HCT116 (cell line): ENCODE measurements at regions not wholly inside any gene's neighbourhood (a gene's known extent, or its start where the extent isn't known, plus 50 kb on each side); places are given as distances from the start of the nearest gene placed in this dataset.

Source experiments
- ATAC-seq: fragments of 200-7000 bp; cut with Tn5 transposase; 2 replicates; pipeline ENCODE4 v1.9.1; 2020; ENCODE audit warnings: mild to moderate bottlenecking, moderate library complexity
- BruUV-seq: library from RNA; stranded (reverse); fragments of 400-500 nt; replicated peaks from 2 replicates; lab custom pipeline; 2021; lab: Mats Ljungman, UMichigan
- CTCF ChIA-PET: fragments of 300-600 bp; sonication (Branson Sonifier 250); formaldehyde crosslinking; loops from one replicate; lab custom pipeline; 2021; ENCODE audit warnings: antibody characterized with exemption; lab: Charles Lee
- POLR2A ChIA-PET: fragments of 300-600, 350-600 bp; sonication (Branson Sonifier 250); formaldehyde crosslinking; loops from one replicate; lab custom pipeline; 2021; ENCODE audit warnings: antibody characterized with exemption; lab: Charles Lee
- RAD21 ChIA-PET, 2 experiments: fragments of 300-600 bp; sonication (Branson Sonifier 250); formaldehyde crosslinking; loops; one replicate each; lab custom pipeline; 2023; ENCODE audit warnings: low total read pairs in 2 of 2; ENCODE audit not compliant: uncharacterized antibody in 2 of 2, unreplicated experiment in 2 of 2, low non-redundant PET in 1 of 2; lab: Charles Lee
- DNase-seq: peaks from one replicate; pipeline ENCODE4 v3.0.0-alpha.2; 2010; ENCODE audit warnings: low read depth, low spot score
- H2AFZ ChIP-seq: fragments of 200-600 bp; shearing (Covaris generic), sonication (generic); 2 replicates; pipeline ENCODE4 v1.6.1; 2017; ENCODE audit warnings: low read depth, mixed run types, mixed read lengths, antibody characterized with exemption, low read length; ENCODE audit not compliant: poor library complexity, severe bottlenecking
- H3K27ac ChIP-seq: 2 replicates; pipeline ENCODE4 v1.5.1; 2012; ENCODE audit warnings: low read depth, low read length
- H3K27me3 ChIP-seq: fragments of 200-600 bp; sonication (generic); 2 replicates; pipeline ENCODE4 v1.6.1; 2016; ENCODE audit warnings: mixed run types, low read length, mixed read lengths; ENCODE audit not compliant: insufficient read depth
- H3K36me3 ChIP-seq, 2 experiments: fragments of 200-500 bp in 1 of 2; fragments of 200-600 bp in 1 of 2; sonication (Bioruptor generic) in 1 of 2; sonication (generic) in 1 of 2; 2 replicates each; pipeline versions ENCODE4 v1.5.1 to v1.6.1; 2014 to 2016; ENCODE audit warnings: low read length in 2 of 2, inconsistent platforms in 1 of 2, mixed read lengths in 1 of 2, mixed run types in 1 of 2; ENCODE audit not compliant: insufficient read depth in 2 of 2, control insufficient read depth in 1 of 2
- H3K4me1 ChIP-seq, 2 experiments: fragments of 200-600 bp in 1 of 2; sonication (generic) in 1 of 2; 2 replicates each; pipeline versions ENCODE4 v1.5.1 to v1.6.1; 2012 to 2017; ENCODE audit warnings: low read length in 2 of 2, inconsistent platforms in 1 of 2, mild to moderate bottlenecking in 1 of 2, mixed read lengths in 1 of 2, mixed run types in 1 of 2, moderate library complexity in 1 of 2; ENCODE audit not compliant: insufficient read depth in 2 of 2, control insufficient read depth in 1 of 2
- H3K4me2 ChIP-seq: fragments of 200-600 bp; sonication (generic); 2 replicates; pipeline ENCODE4 v1.6.1; 2017; ENCODE audit warnings: mixed run types, low read length, mixed read lengths
- H3K4me3 ChIP-seq, 2 experiments: fragments of 200-600 bp in 1 of 2; sonication (generic) in 1 of 2; replicated peaks in 1 of 2; 2 replicates each; pipeline ENCODE4 v1.5.1; 2011 to 2016; ENCODE audit warnings: low read length in 2 of 2, control low read depth in 1 of 2, low read depth in 1 of 2, mild to moderate bottlenecking in 1 of 2, mixed read lengths in 1 of 2, mixed run types in 1 of 2
- H3K79me2 ChIP-seq: fragments of 200-600 bp; sonication (generic); 2 replicates; pipeline ENCODE4 v1.6.1; 2017; ENCODE audit warnings: mild to moderate bottlenecking, mixed run types, low read length, moderate library complexity, mixed read lengths; ENCODE audit not compliant: insufficient read depth
- H3K9ac ChIP-seq: fragments of 200-600 bp; sonication (generic); 2 replicates; pipeline ENCODE4 v1.6.1; 2016; ENCODE audit warnings: low read length, mixed read lengths
- H3K9me2 ChIP-seq: fragments of 200-600 bp; sonication (generic), shearing (Covaris generic); 2 replicates; pipeline ENCODE4 v1.6.1; 2017; ENCODE audit warnings: mixed run types, mild to moderate bottlenecking, moderate library complexity; ENCODE audit not compliant: insufficient read depth
- H3K9me3 ChIP-seq, 2 experiments: fragments of 200-500 bp in 1 of 2; fragments of 200-600 bp in 1 of 2; sonication (Bioruptor generic) in 1 of 2; sonication (generic) in 1 of 2; 2 replicates each; pipeline ENCODE4 v1.6.1; 2014 to 2017; ENCODE audit warnings: low read length in 2 of 2, mixed read lengths in 2 of 2, inconsistent platforms in 1 of 2, low read depth in 1 of 2, mild to moderate bottlenecking in 1 of 2, mixed run types in 1 of 2, moderate library complexity in 1 of 2; ENCODE audit not compliant: control insufficient read depth in 1 of 2, insufficient read depth in 1 of 2
- H4K20me1 ChIP-seq: fragments of 200-600 bp; sonication (generic), shearing (Covaris generic); 2 replicates; pipeline ENCODE4 v1.6.1; 2017; ENCODE audit warnings: mixed run types, mild to moderate bottlenecking, moderate library complexity; ENCODE audit not compliant: insufficient read depth
- CBX3 ChIP-seq: IDR thresholded peaks from 2 replicates; pipeline ENCODE4 v1.6.1; 2012; ENCODE audit warnings: low read depth
- CEBPB ChIP-seq: IDR thresholded peaks from 2 replicates; pipeline ENCODE4 v1.6.1; 2012; ENCODE audit warnings: low read depth
- EGR1 ChIP-seq: IDR thresholded peaks from 2 replicates; pipeline ENCODE4 v1.6.1; 2012; ENCODE audit warnings: low read depth
- ELF1 ChIP-seq: IDR thresholded peaks from 2 replicates; pipeline ENCODE4 v1.6.1; 2012; ENCODE audit warnings: low read depth, borderline replicate concordance
- EZH2phosphoT487 ChIP-seq: fragments of 200-600 bp; IDR thresholded peaks from 2 replicates; pipeline ENCODE4 v1.6.1; 2018; ENCODE audit warnings: antibody characterized with exemption, borderline replicate concordance
- FOSL1 ChIP-seq: IDR thresholded peaks from 2 replicates; pipeline ENCODE4 v1.6.1; 2012; ENCODE audit warnings: low read depth
- JUND ChIP-seq: IDR thresholded peaks from 2 replicates; pipeline ENCODE4 v1.6.1; 2012
- MAX ChIP-seq: IDR thresholded peaks from 2 replicates; pipeline ENCODE4 v1.6.1; 2012
- POLR2A ChIP-seq: IDR thresholded peaks from 2 replicates; pipeline ENCODE4 v1.7.0; 2011; ENCODE audit warnings: borderline replicate concordance; ENCODE audit not compliant: insufficient read depth, insufficient read length; ENCODE audit errors: extremely low read depth
- POLR2AphosphoS5 ChIP-seq: IDR thresholded peaks from 2 replicates; pipeline ENCODE4 v1.6.1; 2011; ENCODE audit warnings: mild to moderate bottlenecking, low read depth, low read length, moderate library complexity
- RAD21 ChIP-seq: IDR thresholded peaks from 2 replicates; pipeline ENCODE4 v1.6.1; 2012; ENCODE audit warnings: low read depth, mild to moderate bottlenecking
- SP1 ChIP-seq: IDR thresholded peaks from 2 replicates; pipeline ENCODE4 v1.6.1; 2012; ENCODE audit warnings: low read depth
- SRF ChIP-seq: IDR thresholded peaks from 2 replicates; pipeline ENCODE4 v1.6.1; 2012; ENCODE audit warnings: low read depth
- TCF7L2 ChIP-seq: IDR thresholded peaks from 2 replicates; pipeline ENCODE4 v1.7.0; 2011; ENCODE audit warnings: borderline replicate concordance, inconsistent platforms; ENCODE audit not compliant: insufficient read depth, insufficient read length; ENCODE audit errors: extremely low read depth
- YY1 ChIP-seq: IDR thresholded peaks from 2 replicates; pipeline ENCODE4 v1.6.1; 2011; ENCODE audit warnings: low read length, low read depth, moderate library complexity, mild to moderate bottlenecking; ENCODE audit not compliant: insufficient replicate concordance; ENCODE audit errors: extremely low read depth
- ZFX ChIP-seq: fragments of 450-650 bp; IDR thresholded peaks from 2 replicates; pipeline ENCODE4 v1.6.1; 2017
- ZNF274 ChIP-seq: fragments of 200-500 bp; sonication (Bioruptor generic); IDR thresholded peaks from 2 replicates; pipeline ENCODE4 v1.6.1; 2014; ENCODE audit warnings: mild to moderate bottlenecking, low read depth, low read length, inconsistent platforms
- intact Hi-C: fragments of 100-400 bp; cut with micrococcal nuclease; formaldehyde crosslinking; loops from 2 replicates; pipeline ENCODE4 v1.10.0; 2022
- TF ChIP-seq, protein P1 (sequence below): IDR thresholded peaks from 2 replicates; pipeline ENCODE4 v1.6.1; 2012; ENCODE audit warnings: low read depth

DNA sequence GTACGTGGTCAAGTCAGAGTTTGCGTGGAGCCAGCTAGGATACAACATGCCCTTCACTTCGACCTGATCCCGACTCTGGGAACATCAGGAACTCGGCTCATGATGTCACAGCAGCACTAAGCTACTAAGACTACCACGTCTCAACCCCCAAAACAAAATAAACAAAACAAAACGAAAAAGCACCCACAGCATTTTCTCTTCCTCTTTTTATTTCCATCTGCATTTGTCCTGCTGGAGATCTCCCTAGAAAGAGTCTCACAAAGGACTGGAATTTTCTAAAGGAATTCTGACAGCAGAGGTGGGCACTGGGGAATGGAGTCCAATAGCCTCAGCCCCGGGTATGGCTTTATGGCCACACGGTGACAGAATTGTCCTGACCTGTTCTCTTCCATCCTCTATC, 196.6 kb downstream of the SALL1 start:
- H3K4me3 ChIP-seq = no peak overlapping the region
- ATAC-seq (no peak), DNase-seq (no peak)
- no peaks in the 10 kb centered on the region for H4K20me1 ChIP-seq
- CTCF ChIA-PET = no interaction called here
- no peak overlapping the region for H3K27ac ChIP-seq
- no peak overlapping the region for H3K9ac ChIP-seq
- no peaks in the 10 kb centered on the region for H3K36me3 ChIP-seq
- no TSS peak for BruUV-seq
- TF ChIP-seq EGR1 (no peak), POLR2AphosphoS5 (no peak), POLR2A (no peak), RAD21 (no peak), SP1 (no peak), TCF7L2 (no peak), SRF (no peak), ZFX (no peak), ELF1 (no peak), FOSL1 (no peak), CBX3 (no peak), EZH2phosphoT487 (no peak), JUND (no peak), YY1 (no peak), MAX (no peak), CEBPB (no peak), ZNF274 (no peak)
- TF ChIP-seq, protein P1, sequence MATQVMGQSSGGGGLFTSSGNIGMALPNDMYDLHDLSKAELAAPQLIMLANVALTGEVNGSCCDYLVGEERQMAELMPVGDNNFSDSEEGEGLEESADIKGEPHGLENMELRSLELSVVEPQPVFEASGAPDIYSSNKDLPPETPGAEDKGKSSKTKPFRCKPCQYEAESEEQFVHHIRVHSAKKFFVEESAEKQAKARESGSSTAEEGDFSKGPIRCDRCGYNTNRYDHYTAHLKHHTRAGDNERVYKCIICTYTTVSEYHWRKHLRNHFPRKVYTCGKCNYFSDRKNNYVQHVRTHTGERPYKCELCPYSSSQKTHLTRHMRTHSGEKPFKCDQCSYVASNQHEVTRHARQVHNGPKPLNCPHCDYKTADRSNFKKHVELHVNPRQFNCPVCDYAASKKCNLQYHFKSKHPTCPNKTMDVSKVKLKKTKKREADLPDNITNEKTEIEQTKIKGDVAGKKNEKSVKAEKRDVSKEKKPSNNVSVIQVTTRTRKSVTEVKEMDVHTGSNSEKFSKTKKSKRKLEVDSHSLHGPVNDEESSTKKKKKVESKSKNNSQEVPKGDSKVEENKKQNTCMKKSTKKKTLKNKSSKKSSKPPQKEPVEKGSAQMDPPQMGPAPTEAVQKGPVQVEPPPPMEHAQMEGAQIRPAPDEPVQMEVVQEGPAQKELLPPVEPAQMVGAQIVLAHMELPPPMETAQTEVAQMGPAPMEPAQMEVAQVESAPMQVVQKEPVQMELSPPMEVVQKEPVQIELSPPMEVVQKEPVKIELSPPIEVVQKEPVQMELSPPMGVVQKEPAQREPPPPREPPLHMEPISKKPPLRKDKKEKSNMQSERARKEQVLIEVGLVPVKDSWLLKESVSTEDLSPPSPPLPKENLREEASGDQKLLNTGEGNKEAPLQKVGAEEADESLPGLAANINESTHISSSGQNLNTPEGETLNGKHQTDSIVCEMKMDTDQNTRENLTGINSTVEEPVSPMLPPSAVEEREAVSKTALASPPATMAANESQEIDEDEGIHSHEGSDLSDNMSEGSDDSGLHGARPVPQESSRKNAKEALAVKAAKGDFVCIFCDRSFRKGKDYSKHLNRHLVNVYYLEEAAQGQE = no peak
- TF ChIP-seq, all 23 proteins: peak for 0
- Histone ChIP-seq H2AFZ (no peak overlapping the region), H3K9me3 (no peaks in the 10 kb centered on the region), H3K9me2 (no peaks in the 10 kb centered on the region), H3K4me1 (no peaks in the 10 kb centered on the region), H3K4me2 (no peak overlapping the region), H3K79me2 (no peaks in the 10 kb centered on the region), H3K27me3 (peaks cover 16% of the 10 kb centered on the region; the same call in 1 of the 2 replicates)
- intact Hi-C loops = no loop called here
- ChIA-PET POLR2A (no interaction called here), RAD21 (no interaction called here)
